GM12872 (cell line): ENCODE measurements at regions not wholly inside any gene's neighbourhood (a gene's known extent, or its start where the extent isn't known, plus 50 kb on each side); places are given as distances from the start of the nearest gene placed in this dataset.

ENCODE experiments used
- TF ChIP-seq, protein P1 (sequence below): IDR thresholded peaks from 3 replicates; pipeline ENCODE4 v1.5.1; 2011; ENCODE audit warnings: low read depth, mild to moderate bottlenecking, low read length, moderate library complexity; ENCODE audit not compliant: insufficient read depth

DNA sequence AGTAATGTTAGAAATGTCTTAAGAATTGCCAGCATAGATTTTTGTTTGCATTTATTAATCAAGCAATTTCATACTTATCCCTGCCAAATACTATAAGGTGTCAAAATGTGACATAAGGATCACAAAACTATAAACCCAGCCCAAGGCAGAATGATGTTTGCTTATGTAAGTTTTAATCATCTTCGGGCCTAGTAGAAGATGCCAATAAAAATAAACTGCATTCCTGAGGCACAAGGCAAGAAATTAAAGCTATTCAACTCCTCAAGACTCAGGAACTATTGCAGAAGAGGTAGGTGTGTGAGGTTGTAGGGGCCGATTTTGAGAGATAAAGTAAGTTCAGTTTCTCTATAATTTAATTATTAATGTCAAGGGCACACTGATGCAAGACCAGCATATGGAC lies 189.4 kb upstream of the AHR start:
- TF ChIP-seq, protein P1, sequence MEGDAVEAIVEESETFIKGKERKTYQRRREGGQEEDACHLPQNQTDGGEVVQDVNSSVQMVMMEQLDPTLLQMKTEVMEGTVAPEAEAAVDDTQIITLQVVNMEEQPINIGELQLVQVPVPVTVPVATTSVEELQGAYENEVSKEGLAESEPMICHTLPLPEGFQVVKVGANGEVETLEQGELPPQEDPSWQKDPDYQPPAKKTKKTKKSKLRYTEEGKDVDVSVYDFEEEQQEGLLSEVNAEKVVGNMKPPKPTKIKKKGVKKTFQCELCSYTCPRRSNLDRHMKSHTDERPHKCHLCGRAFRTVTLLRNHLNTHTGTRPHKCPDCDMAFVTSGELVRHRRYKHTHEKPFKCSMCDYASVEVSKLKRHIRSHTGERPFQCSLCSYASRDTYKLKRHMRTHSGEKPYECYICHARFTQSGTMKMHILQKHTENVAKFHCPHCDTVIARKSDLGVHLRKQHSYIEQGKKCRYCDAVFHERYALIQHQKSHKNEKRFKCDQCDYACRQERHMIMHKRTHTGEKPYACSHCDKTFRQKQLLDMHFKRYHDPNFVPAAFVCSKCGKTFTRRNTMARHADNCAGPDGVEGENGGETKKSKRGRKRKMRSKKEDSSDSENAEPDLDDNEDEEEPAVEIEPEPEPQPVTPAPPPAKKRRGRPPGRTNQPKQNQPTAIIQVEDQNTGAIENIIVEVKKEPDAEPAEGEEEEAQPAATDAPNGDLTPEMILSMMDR: no peak

DNA sequence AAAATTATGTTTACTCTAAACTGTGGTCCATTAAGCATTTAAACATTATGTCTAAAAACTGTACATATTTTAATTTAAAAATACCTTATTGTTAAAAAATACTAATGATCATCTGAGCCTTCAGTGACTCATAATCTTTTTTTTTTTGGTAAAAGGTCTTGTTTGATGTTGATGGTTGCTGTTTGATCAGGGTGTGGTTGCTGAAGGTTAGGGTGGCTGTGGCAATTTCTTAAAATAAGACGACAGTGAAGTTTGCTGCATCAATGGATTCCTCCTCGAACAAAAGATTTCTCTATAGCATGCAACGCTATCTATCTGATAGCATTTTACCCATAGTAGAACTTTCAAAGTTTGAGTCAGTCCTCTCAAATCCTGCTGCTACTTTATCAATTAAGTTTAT lies 180.0 kb upstream of the AHR start:
- TF ChIP-seq, protein P1: no peak

DNA sequence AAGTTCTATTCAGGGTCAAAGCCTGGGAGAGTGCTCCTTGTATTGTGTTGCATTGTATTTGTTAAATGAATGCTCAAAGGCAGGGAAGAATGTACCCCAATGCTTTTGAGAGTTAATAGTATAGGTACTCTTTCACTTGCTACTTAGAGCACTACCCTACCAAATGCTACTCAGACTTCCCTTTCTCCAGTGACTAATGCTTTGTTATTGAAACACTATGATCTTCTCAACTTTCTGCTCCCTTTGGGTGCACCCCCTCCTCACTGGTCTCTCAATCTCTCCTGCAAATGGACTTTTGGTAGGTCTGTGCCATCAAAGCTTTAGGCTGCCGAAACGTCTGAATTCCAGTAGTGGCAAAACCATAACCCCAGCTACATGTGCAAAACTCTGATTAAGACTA lies 177.7 kb upstream of the AHR start:
- TF ChIP-seq, protein P1: no peak

DNA sequence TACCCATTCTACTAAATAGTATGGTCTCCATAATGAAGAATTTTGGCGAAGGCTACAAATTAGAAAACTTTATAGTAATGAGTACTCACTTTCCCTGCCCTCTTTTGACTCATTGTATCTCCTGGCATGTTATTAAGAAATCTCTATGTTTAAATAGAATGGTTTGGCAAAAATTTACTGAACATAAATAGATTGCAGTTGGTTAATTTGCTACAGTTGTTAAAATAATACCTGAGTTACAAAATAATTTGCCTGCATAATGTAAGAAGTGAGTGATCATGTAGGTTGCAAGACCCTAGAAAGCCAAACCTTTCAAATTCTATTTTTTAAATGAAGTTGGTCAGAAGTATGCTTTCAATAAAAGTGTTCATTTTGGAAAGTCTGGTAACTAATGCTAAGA lies 176.8 kb upstream of the AHR start:
- TF ChIP-seq, protein P1: no peak

DNA sequence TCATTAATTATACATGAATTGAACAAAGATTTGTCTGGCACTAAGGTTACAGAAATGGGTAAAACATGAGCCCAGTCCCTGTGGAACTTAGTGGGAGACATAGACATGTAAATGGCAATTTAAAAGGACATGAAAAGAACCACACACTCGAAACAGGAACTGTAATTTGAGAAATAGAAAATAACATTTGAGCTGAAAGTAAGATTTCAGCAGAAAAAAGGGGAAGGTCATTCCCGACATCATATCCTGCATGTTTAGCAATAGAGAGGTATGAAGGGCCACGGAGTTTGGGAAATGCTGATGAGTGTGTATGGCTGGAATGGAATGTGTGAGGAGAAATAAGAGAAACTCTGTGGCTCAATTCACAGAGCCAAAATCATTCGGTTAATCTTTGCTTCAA lies 175.4 kb upstream of the AHR start:
- TF ChIP-seq, protein P1: no peak

DNA sequence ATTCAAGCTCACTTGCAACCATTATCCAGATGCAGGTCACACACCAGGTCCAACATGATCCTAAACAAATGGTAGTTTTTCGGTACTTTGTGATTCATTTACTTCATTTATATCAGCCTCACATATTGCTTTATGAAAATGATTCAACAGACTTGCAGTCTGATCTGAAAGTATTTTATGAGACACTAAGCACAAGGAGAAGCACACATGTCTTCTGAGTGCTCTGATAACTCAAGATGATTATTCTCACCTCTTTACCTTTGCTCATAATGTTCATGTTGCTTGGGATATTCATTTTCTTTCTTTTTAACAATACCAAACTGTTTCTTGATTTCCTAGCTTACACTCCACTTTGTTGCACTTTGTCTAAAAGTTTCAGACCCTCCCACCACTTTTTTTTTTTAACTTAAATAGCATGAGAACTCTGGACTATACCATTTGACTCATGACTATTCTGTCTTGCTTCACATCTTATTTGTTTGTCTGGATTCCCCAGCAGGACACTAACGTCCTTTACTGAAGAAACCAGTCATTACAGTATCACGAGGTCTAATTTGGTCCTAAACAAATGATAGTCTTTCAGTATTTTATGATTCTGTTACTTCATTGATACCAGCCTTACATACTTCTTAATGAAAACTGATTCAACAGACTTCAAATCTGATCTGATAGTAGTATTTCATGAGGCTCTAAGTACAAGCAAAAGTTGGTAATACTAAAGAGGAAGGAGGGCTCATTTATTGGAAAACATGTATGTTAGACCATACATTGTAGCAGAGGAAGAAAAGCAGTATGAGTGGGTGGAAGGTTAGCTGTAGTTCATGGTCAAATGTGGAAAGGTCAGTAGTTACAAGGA lies 171.8 kb upstream of the AHR start:
- TF ChIP-seq, protein P1: no peak

DNA sequence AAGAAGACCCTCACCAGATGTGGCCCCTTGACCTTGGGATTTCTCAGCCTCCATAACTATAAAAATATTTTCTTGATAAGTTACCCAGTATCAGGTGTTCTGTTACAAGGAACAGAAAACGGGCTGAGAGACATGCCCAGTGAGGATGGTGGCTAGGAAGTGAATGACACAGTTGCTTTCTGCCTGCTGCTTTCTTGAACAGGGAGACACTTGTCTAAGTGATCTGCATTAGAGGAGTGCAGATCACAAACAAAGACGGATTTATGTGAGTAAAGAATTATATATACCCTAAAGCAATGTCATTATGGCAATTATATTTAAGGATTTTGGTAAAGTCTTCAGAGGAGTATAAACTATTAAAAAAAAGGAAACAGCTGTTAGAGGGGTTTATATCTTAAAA lies 169.2 kb upstream of the AHR start:
- TF ChIP-seq, protein P1: no peak
